B cell (primary cell): ENCODE measurements at regions not wholly inside any gene's neighbourhood (a gene's known extent, or its start where the extent isn't known, plus 50 kb on each side); places are given as distances from the start of the nearest gene placed in this dataset.
"Not testable (repeated sequence)": the region's sequence is repeated elsewhere in the genome, so short reads cannot be mapped to it uniquely, and the experiment has no call there.

ENCODE experiments used
- ATAC-seq: fragments of 200-7000 bp; cut with Tn5 transposase; one replicate; pipeline ENCODE4 v1.10.0; 2021; ENCODE audit warnings: low read depth, mild to moderate bottlenecking, moderate number of reproducible peaks, moderate library complexity
- CTCF ChIA-PET: fragments of 350-600 bp; sonication (Branson Sonifier 250); formaldehyde crosslinking; loops from one replicate; lab custom pipeline; 2021; ENCODE audit warnings: antibody characterized with exemption, inconsistent platforms; lab: Charles Lee
- POLR2A ChIA-PET: fragments of 350-600 bp; sonication (Branson Sonifier 250); formaldehyde crosslinking; loops from one replicate; lab custom pipeline; 2021; ENCODE audit warnings: antibody characterized with exemption; lab: Charles Lee
- DNase-seq: peaks from one replicate; pipeline ENCODE4 v3.0.0; 2013
- H2AFZ ChIP-seq: 2 replicates; pipeline ENCODE4 v1.6.1; 2012; ENCODE audit warnings: mild to moderate bottlenecking, low read depth, low read length; ENCODE audit not compliant: insufficient read depth, poor library complexity, severe bottlenecking
- H3K27ac ChIP-seq, 2 donors: 1 replicate in 1 of 2; 2 replicates in 1 of 2; pipeline ENCODE4 v1.5.1; 2012 to 2013; ENCODE audit warnings: low read length in 2 of 2, mild to moderate bottlenecking in 2 of 2, moderate library complexity in 1 of 2
- H3K27me3 ChIP-seq, 4 experiments: fragments of 200-600 bp in 1 of 4; sonication (generic) in 1 of 4; replicated peaks in 1 of 4; 1 replicate in 2 of 4; 2 replicates in 2 of 4; pipeline versions ENCODE4 v1.6.1 to v1.7.0; 2013 to 2016; ENCODE audit warnings: low read length in 3 of 4, mild to moderate bottlenecking in 2 of 4, mixed read lengths in 1 of 4, moderate library complexity in 1 of 4; ENCODE audit not compliant: insufficient read depth in 4 of 4, control insufficient read depth in 3 of 4; ENCODE audit errors: control extremely low read depth in 1 of 4
- H3K36me3 ChIP-seq, 2 experiments: replicated peaks in 1 of 2; 1 replicate in 1 of 2; 2 replicates in 1 of 2; pipeline versions ENCODE4 v1.6.1 to v1.7.1; 2013; ENCODE audit warnings: low read length in 1 of 2; ENCODE audit not compliant: insufficient read depth in 2 of 2, control insufficient read depth in 1 of 2; ENCODE audit errors: control extremely low read depth in 1 of 2, extremely low read depth in 1 of 2
- H3K4me1 ChIP-seq, 2 donors: fragments of 200-600 bp in 1 of 2; sonication (generic) in 1 of 2; 1 replicate in 1 of 2; 2 replicates in 1 of 2; pipeline versions ENCODE4 v1.5.1 to v1.6.1; 2013 to 2017; ENCODE audit warnings: low read length in 2 of 2; ENCODE audit not compliant: control insufficient read depth in 2 of 2, insufficient read depth in 2 of 2
- H3K4me2 ChIP-seq: replicated peaks from 2 replicates; pipeline ENCODE3; 2012; ENCODE audit warnings: mild to moderate bottlenecking, low read depth, low read length; ENCODE audit not compliant: poor library complexity, severe bottlenecking
- H3K4me3 ChIP-seq, 5 experiments: fragments of 200-600 bp in 1 of 5; sonication (generic) in 1 of 5; 1 replicate in 3 of 5; 2 replicates in 2 of 5; pipeline versions ENCODE4 v1.5.1 to v1.7.0; 2011 to 2016; ENCODE audit warnings: low read length in 4 of 5, mild to moderate bottlenecking in 4 of 5, low read depth in 2 of 5, control low read depth in 1 of 5, moderate library complexity in 1 of 5; ENCODE audit not compliant: insufficient read depth in 1 of 5; ENCODE audit errors: control extremely low read depth in 1 of 5, extremely low read depth in 1 of 5
- H3K79me2 ChIP-seq: fragments of 200-600 bp; sonication (generic); one replicate; pipeline ENCODE4 v1.6.0; 2016; ENCODE audit warnings: low read length; ENCODE audit not compliant: control insufficient read depth, insufficient read depth
- H3K9ac ChIP-seq: fragments of 200-600 bp; sonication (generic); 2 replicates; pipeline ENCODE4 v1.6.1; 2017; ENCODE audit warnings: mild to moderate bottlenecking, low read length, moderate library complexity
- H3K9me3 ChIP-seq, 3 donors: one replicate each; pipeline versions ENCODE4 v1.6.1 to v1.7.1; 2013; ENCODE audit warnings: low read length in 2 of 3; ENCODE audit not compliant: control insufficient read depth in 2 of 3, insufficient read depth in 1 of 3; ENCODE audit errors: control extremely low read depth in 1 of 3
- H4K20me1 ChIP-seq: 2 replicates; pipeline ENCODE4 v1.6.0; 2012; ENCODE audit warnings: mild to moderate bottlenecking, low read length; ENCODE audit not compliant: insufficient read depth, control insufficient read depth, poor library complexity, severe bottlenecking
- H3K27ac Mint-ChIP-seq: one replicate; pipeline ENCODE4 v1.8.0; 2021; ENCODE audit warnings: mixed read lengths
- H3K27me3 Mint-ChIP-seq: one replicate; pipeline ENCODE4 v1.8.0; 2021; ENCODE audit warnings: mixed read lengths
- H3K4me1 Mint-ChIP-seq: one replicate; pipeline ENCODE4 v1.8.0; 2021; ENCODE audit warnings: mixed read lengths
- H3K4me3 Mint-ChIP-seq: one replicate; pipeline ENCODE4 v1.8.0; 2021; ENCODE audit warnings: mixed read lengths
- H3K9me3 Mint-ChIP-seq: one replicate; pipeline ENCODE4 v1.8.0; 2022; ENCODE audit warnings: mixed read lengths; ENCODE audit not compliant: insufficient read depth
- CTCF ChIP-seq: fragments of 200-600 bp; IDR thresholded peaks from one replicate; pipeline ENCODE4 v1.8.0; 2022; ENCODE audit warnings: antibody characterized with exemption, mild to moderate bottlenecking
- EZH2 ChIP-seq: IDR thresholded peaks from 2 replicates; pipeline ENCODE4 v1.6.1; 2012; ENCODE audit warnings: borderline replicate concordance, low read depth, mild to moderate bottlenecking, moderate library complexity, low read length; ENCODE audit not compliant: insufficient read depth, poor library complexity, severe bottlenecking
- WGBS: methylation state at CpG from one replicate; pipeline ENCODE4 v1.1.5; 2013; ENCODE audit warnings: missing lambda C conversion rate; ENCODE audit not compliant: insufficient coverage; 5-methylcytosine and 5-hydroxymethylcytosine counted together
- intact Hi-C: fragments of 100-400 bp; cut with micrococcal nuclease; formaldehyde crosslinking; loops from one replicate; pipeline ENCODE4 v1.10.0; 2022

GRCh38 chr20:51930775-51931174 lies 128.5 kb upstream of the SALL4 start:
- H2AFZ ChIP-seq: no peak overlapping the region
- H3K9me3 Mint-ChIP-seq: no peaks in the 10 kb centered on the region
- no peak overlapping the region for H3K27ac Mint-ChIP-seq
- no peak overlapping the region for H3K4me2 ChIP-seq
- no peaks in the 10 kb centered on the region for H3K4me1 ChIP-seq
- H3K9me3 ChIP-seq: no peaks in the 10 kb centered on the region
- POLR2A ChIA-PET: no interaction called here
- intact Hi-C loops: no loop called here
- H3K27me3 ChIP-seq: no peaks in the 10 kb centered on the region
- no peaks in the 10 kb centered on the region for H3K27me3 Mint-ChIP-seq
- DNase-seq (no peak), ATAC-seq (no peak)
- no peak overlapping the region for H3K4me3 ChIP-seq
- H3K27ac ChIP-seq: no peak overlapping the region
- TF ChIP-seq EZH2 (no peak), CTCF (no peak)
- no peaks in the 10 kb centered on the region for H3K36me3 ChIP-seq
- CTCF ChIA-PET: no interaction called here
- WGBS: 76% methylated on average over 3 of the region's 3 CpGs
- no peak overlapping the region for H3K4me3 Mint-ChIP-seq
- H4K20me1 ChIP-seq: no peaks in the 10 kb centered on the region
- H3K4me1 Mint-ChIP-seq: no peaks in the 10 kb centered on the region
- H3K9ac ChIP-seq: no peak overlapping the region
- no peaks in the 10 kb centered on the region for H3K79me2 ChIP-seq

- Histone ChIP-seq H2AFZ (no peak overlapping the region), H3K79me2 (no peaks in the 10 kb centered on the region), H4K20me1 (no peaks in the 10 kb centered on the region), H3K27ac (no peak overlapping the region), H3K36me3 (no peaks in the 10 kb centered on the region), H3K4me1 (no peaks in the 10 kb centered on the region), H3K9me3 (no peaks in the 10 kb centered on the region), H3K27me3 (no peaks in the 10 kb centered on the region), H3K9ac (no peak overlapping the region), H3K4me2 (no peak overlapping the region), H3K4me3 (no peak overlapping the region)
- TF ChIP-seq EZH2 (no peak), CTCF (no peak)
- Mint-ChIP-seq H3K9me3 (no peaks in the 10 kb centered on the region), H3K27ac (no peak overlapping the region), H3K4me3 (no peak overlapping the region), H3K27me3 (no peaks in the 10 kb centered on the region), H3K4me1 (no peaks in the 10 kb centered on the region)
- ATAC-seq: no peak
- WGBS: no CpG with 5 or more reads among the region's 2 CpGs
- DNase-seq: no peak
- intact Hi-C loops: no loop called here
- CTCF ChIA-PET: interaction anchor here (0.7 kb wide), 1 partner anchor 8 kb away, joined by 5 read pairs; no protein-coding TSS in a partner anchor
- POLR2A ChIA-PET: interaction anchor here (0.7 kb wide), 1 partner anchor 12 kb away, joined by 4 read pairs; no protein-coding TSS in a partner anchor
Observed at GRCh38 chr20:51928931-51929330, 126.6 kb upstream of the SALL4 start.

- H3K27ac Mint-ChIP-seq, H3K9me3 Mint-ChIP-seq, H3K27ac ChIP-seq, H3K4me3 ChIP-seq, H3K36me3 ChIP-seq, CTCF ChIA-PET, H2AFZ ChIP-seq, H3K9me3 ChIP-seq, H3K4me3 Mint-ChIP-seq, H3K9ac ChIP-seq, H4K20me1 ChIP-seq, H3K4me2 ChIP-seq, ATAC-seq, POLR2A ChIA-PET, H3K4me1 Mint-ChIP-seq, H3K79me2 ChIP-seq, H3K4me1 ChIP-seq, H3K27me3 ChIP-seq, DNase-seq, intact Hi-C loops, H3K27me3 Mint-ChIP-seq: not testable (repeated sequence)
- 96% methylated on average over 3 of the region's 5 CpGs for WGBS
Observed at GRCh38 chr20:51927970-51928369, 125.6 kb upstream of the SALL4 start.
